Stomach (tissue), 8 donors: ENCODE measurements at regions not wholly inside any gene's neighbourhood (a gene's known extent, or its start where the extent isn't known, plus 50 kb on each side); places are given as distances from the start of the nearest gene placed in this dataset.

Experiments
- DNase-seq, 2 donors: peaks; one replicate each; pipeline versions ENCODE4 v3.0.0 to v3.0.0-alpha.2; 2013 to 2019
- H3K27ac ChIP-seq, 5 donors: fragments of 200-600 bp in 4 of 5; sonication (generic) in 4 of 5; one replicate each; pipeline ENCODE4 v1.5.1; 2013 to 2019; ENCODE audit warnings: mild to moderate bottlenecking in 1 of 5, moderate library complexity in 1 of 5
- H3K27me3 ChIP-seq, 3 donors: fragments of 200-600 bp; sonication (generic); one replicate each; pipeline ENCODE4 v1.5.1; 2017 to 2019; ENCODE audit warnings: mixed run types in 1 of 3
- H3K36me3 ChIP-seq, 4 donors: fragments of 200-600 bp; sonication (generic); 1 replicate in 3 of 4; 2 replicates in 1 of 4; pipeline ENCODE4 v1.5.1; 2016 to 2019
- H3K4me1 ChIP-seq, 4 donors: fragments of 200-600 bp; sonication (generic); one replicate each; pipeline ENCODE4 v1.5.1; 2016 to 2019
- H3K4me3 ChIP-seq, 4 donors: fragments of 200-600 bp; sonication (generic) in 3 of 4; one replicate each; pipeline ENCODE4 v1.5.1; 2016 to 2019; ENCODE audit warnings: mild to moderate bottlenecking in 1 of 4
- H3K9me3 ChIP-seq, 4 donors: fragments of 200-600 bp; sonication (generic); one replicate each; pipeline ENCODE4 v1.5.1; 2016 to 2019
- CTCF ChIP-seq, 7 experiments: fragments of 450-650 bp in 4 of 7; fragments of 200-600 bp in 3 of 7; sonication (generic) in 3 of 7; IDR thresholded peaks; one replicate each; pipeline ENCODE4 v1.5.1; 2016 to 2019; ENCODE audit warnings: antibody characterized with exemption in 7 of 7, control low read depth in 2 of 7, mild to moderate bottlenecking in 1 of 7
- EP300 ChIP-seq: sonication (generic); formaldehyde crosslinking; IDR thresholded peaks from one replicate; pipeline ENCODE4 v1.6.1; 2017; ENCODE audit warnings: antibody characterized with exemption
- POLR2A ChIP-seq, 4 donors: fragments of 450-650 bp; IDR thresholded peaks; one replicate each; pipeline ENCODE4 v1.6.1; 2016; ENCODE audit warnings: antibody characterized with exemption in 4 of 4, control low read depth in 2 of 4, mild to moderate bottlenecking in 1 of 4, moderate library complexity in 1 of 4
- POLR2AphosphoS5 ChIP-seq, 3 donors: sonication (generic); formaldehyde crosslinking; IDR thresholded peaks; one replicate each; pipeline ENCODE4 v1.6.1; 2016; ENCODE audit warnings: antibody characterized with exemption in 3 of 3
- WGBS, 5 donors: extraction: QIAGEN DNeasy Blood & Tissue Kit in 3 of 5; methylation state at CpG; one replicate each; pipeline versions ENCODE4 v1.1.5 to v1.1.7; 2013 to 2018; 5-methylcytosine and 5-hydroxymethylcytosine counted together
- intact Hi-C: fragments of 100-400 bp; cut with DNase I; formaldehyde crosslinking; loops from one replicate; pipeline ENCODE4 v1.15.1; 2023; ENCODE audit warnings: low total_unique reads
- donor health status: healthy with polysubstance abuse.
- donor health status: Bipolar disorder and iron deficiency.
- donor health status: healthy.

- H3K4me3 ChIP-seq, result no peak overlapping the region
- H3K36me3 ChIP-seq, result peaks cover 0 to 7% (median 2%) of the 10 kb centered on the region in 4 donors
- DNase-seq, result no peak
- WGBS, 5 donors, result 72 to 93% (median 89%) methylated on average over 2 of the region's 2 CpGs
- peaks cover 0 to 21% (median 6%) of the 10 kb centered on the region in 4 donors for H3K4me1 ChIP-seq
- intact Hi-C loops, result no loop called here
- H3K27ac ChIP-seq, result no peak overlapping the region
- no peaks in the 10 kb centered on the region for H3K27me3 ChIP-seq
- H3K9me3 ChIP-seq, result no peaks in the 10 kb centered on the region
- no peak for TF ChIP-seq POLR2A (IDR thresholded peaks at IDR 0.05)
- TF ChIP-seq EP300, result no peak
- TF ChIP-seq CTCF (IDR thresholded peaks at IDR 0.05), result no peak
- no peak for TF ChIP-seq POLR2AphosphoS5 (IDR thresholded peaks at IDR 0.05)
These were observed 51.4 kb upstream of the SCRG1 start for GRCh38 chr4:173450281-173450680.

- Histone ChIP-seq H3K4me3 (no peak overlapping the region), H3K9me3 (no peaks in the 10 kb centered on the region), H3K36me3 (peaks cover 0 to 7% (median 0%) of the 10 kb centered on the region in 4 donors), H3K27me3 (no peaks in the 10 kb centered on the region), H3K4me1 (peaks cover 0 to 21% (median 6%) of the 10 kb centered on the region in 4 donors), H3K27ac (no peak overlapping the region)
- 42 to 67% (median 49%) methylated on average over 3 of the region's 3 CpGs for WGBS, 5 donors
- DNase-seq, result no peak
- TF ChIP-seq CTCF (IDR thresholded peaks at IDR 0.05) (no peak), POLR2AphosphoS5 (IDR thresholded peaks at IDR 0.05) (no peak), POLR2A (IDR thresholded peaks at IDR 0.05) (no peak), EP300 (no peak)
- intact Hi-C loops, result no loop called here
These were observed 50.4 kb upstream of the SCRG1 start for GRCh38 chr4:173449380-173449717.

GRCh38 chr4:173448608-173449379 lies 49.9 kb upstream of the SCRG1 start:
- peaks cover 0 to 7% (median 0%) of the 10 kb centered on the region in 4 donors for H3K36me3 ChIP-seq
- no peaks in the 10 kb centered on the region for H3K9me3 ChIP-seq
- H3K27me3 ChIP-seq, result no peaks in the 10 kb centered on the region
- intact Hi-C loops, result no loop called here
- WGBS, 5 donors, result 37 to 47% (median 39%) methylated on average over 4 of the region's 4 CpGs
- peak in 1 of 2 donors; percentile 35 for DNase-seq
- H3K4me1 ChIP-seq, result peaks cover 0 to 21% (median 6%) of the 10 kb centered on the region in 4 donors
- no peak overlapping the region for H3K27ac ChIP-seq
- no peak overlapping the region for H3K4me3 ChIP-seq
- TF ChIP-seq POLR2AphosphoS5 (IDR thresholded peaks at IDR 0.05) (no peak), CTCF (IDR thresholded peaks at IDR 0.05) (no peak), EP300 (no peak)
